DMS53 (cell line): ENCODE measurements at regions not wholly inside any gene's neighbourhood (a gene's known extent, or its start where the extent isn't known, plus 50 kb on each side); places are given as distances from the start of the nearest gene placed in this dataset.
"Not testable (repeated sequence)": the region's sequence is repeated elsewhere in the genome, so short reads cannot be mapped to it uniquely, and the experiment has no call there.

Experiments
- DNase-seq: peaks from one replicate; lab custom pipeline; 2025; lab: John Stamatoyannopoulos, UW

GRCh38 chr17:5869041-5869745, 201.0 kb upstream of the WSCD1 start:
- DNase-seq, result no peak

GRCh38 chr17:5870231-5870953, 199.8 kb upstream of the WSCD1 start:
- no peak for DNase-seq

DNA sequence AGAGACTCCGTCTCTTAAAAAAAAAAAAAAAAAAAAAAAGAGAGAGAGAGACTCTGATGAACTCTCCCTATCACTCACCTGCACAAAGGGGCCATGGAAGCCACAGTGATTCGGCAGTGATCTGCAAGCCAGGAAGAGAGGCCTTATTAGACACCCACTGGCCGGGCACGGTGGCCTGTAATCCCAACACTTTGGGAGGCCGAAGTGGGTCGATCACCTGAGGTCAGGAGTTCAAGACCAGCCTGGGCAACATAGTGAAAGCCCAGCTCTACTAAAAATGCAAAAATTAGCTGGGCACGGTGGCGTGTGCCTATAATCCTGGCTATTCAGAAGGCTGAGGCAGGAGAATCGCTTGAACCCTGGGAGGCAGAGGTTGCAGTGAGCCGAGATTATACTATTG, 198.5 kb upstream of the WSCD1 start:
- DNase-seq, result no peak

- DNase-seq, result no peak
Observed at GRCh38 chr17:5872831-5873230, 197.3 kb upstream of the WSCD1 start.

DNA sequence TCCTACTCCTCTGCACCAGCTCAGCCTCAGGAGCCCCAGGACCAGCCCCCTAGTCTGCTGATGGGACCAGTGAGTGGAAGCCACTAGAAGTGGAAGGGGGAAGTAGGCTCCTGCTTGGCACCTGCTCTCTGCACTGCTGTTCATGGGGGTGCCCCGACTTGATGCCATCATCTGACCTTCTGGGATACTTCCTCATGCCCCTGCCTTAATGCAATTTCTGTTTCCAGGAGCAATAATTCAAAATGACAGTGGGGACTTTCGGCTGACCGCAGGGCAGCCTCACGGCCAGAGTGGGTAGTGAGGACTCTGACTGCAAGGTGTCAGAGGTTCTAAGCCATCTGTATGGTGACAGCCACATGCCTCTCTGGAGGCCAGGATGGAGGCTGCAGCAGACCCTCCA, 196.4 kb upstream of the WSCD1 start:
- DNase-seq, result no peak

DNA sequence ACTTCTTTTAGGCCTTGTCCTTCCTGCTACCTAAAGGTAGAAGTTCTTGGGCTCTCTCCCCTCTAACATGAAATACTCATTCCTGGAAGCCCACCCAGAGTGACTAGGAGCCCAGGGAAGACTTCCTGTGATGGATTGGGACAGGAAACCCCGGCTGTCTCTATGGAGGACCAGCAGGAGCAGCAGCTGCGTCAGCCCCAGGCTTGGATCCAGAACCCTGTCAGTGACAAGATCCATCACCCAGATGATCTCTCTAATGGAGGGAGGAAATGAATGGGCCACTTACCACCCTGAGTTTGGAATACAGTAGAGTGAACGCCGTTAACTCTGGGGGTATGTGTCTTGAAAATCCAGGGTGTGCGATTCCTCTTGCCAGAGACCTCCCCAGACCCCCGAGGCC, 195.7 kb upstream of the WSCD1 start:
- no peak for DNase-seq

DNA sequence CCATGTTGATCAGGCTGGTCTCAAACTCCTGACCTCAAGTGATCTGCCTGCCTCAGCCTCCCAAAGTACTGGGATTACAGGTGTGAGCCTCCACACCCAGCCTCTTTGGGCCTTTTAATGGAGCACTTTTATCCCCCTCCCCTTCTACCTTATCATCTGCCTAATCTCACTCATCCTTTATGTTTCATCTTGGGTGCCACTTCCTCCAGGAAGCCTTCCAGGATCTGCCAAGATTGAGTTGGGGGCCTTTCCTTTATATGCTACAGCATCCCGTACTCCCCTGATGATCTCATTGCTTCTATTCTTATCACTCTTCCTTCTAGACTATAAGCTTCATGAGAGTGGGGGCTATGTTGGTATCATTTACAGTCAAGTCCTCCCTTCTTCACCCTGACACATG, 192.8 kb upstream of the WSCD1 start:
- no peak for DNase-seq

DNA sequence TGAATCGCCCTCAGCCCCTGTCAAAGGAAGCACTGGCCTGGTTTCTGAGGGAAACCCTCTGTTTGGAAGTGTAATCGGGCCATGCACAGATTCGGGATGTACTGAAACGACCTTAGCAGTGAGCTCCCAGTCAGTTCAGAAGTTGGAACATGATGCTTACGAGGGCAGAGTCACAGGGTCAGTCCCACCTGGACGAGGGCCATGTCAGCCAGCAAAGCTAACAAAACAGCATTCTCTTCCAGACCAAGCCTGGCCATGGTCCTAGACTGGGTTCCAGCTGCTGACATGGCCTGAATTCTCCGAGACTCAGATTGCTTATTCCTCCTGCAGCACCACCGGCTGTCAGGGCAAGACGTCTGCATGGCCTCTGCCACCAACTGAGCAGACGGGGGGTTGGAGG, 192.2 kb upstream of the WSCD1 start:
- no peak for DNase-seq

- DNase-seq, result no peak
Observed at GRCh38 chr17:5881849-5882248, 188.3 kb upstream of the WSCD1 start.

DNA sequence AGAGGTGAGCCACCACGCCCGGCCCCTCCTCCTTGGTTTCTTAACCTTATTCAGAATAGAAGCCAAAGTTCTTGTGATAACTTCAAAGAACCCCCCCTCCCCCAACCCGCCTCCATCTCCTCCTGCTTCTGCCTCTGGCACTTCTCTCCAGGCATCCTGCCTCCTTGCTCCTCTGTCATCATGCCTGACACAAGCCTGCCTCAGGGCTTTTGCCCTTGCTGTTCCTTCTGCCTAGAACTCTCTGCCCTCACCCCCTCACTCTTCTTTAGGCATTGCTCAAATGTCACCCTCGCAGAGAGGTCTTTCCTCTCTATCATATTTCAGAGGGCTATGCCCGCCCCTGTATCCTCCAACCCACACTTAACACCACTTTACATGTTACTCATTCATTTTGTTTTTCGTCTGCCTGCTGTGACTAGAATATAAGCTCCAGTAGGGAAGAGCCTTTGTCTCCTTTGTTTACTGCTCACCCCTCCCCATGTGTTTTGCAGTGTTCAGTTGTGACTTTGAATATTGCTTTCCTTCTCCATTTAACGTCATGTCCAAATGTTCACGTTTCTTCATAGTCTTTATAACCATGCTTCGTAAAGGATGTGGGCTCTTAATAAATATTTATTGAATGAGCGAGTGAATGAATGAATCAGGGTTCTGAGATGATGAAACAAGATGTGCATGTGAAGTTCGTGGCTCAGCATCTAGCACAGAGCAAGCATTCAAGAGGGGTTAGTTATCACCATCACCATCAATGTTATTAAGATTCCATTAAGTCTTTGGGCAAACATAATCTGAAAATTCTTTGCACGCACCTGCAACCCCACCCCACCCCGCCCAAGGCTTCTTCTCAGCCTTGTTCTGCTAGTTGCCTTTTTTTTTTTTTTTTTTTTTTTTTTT, 186.2 kb upstream of the WSCD1 start:
- no peak for DNase-seq

DNA sequence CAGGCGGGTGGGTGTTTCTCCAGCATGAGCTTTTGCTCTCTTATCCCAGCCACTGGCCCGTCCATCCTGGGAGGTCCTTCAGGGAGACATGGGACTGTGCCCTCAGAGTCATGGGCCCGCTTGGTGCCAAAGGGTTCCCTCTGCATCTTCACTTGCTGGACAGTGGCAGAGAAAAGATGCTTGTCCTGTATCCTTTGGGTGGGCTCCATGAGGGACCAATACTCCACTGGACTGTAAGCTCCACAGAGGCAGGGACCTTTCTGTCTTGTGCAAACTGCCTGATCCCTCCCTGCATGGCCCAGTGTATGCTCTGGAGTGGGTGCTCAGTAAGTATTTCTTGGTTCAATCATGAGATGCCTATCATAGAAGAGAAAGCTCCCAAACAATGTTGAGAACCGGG, 184.8 kb upstream of the WSCD1 start:
- no peak for DNase-seq

- DNase-seq, result no peak
Observed at GRCh38 chr17:5888811-5889210, 181.4 kb upstream of the WSCD1 start.

DNA sequence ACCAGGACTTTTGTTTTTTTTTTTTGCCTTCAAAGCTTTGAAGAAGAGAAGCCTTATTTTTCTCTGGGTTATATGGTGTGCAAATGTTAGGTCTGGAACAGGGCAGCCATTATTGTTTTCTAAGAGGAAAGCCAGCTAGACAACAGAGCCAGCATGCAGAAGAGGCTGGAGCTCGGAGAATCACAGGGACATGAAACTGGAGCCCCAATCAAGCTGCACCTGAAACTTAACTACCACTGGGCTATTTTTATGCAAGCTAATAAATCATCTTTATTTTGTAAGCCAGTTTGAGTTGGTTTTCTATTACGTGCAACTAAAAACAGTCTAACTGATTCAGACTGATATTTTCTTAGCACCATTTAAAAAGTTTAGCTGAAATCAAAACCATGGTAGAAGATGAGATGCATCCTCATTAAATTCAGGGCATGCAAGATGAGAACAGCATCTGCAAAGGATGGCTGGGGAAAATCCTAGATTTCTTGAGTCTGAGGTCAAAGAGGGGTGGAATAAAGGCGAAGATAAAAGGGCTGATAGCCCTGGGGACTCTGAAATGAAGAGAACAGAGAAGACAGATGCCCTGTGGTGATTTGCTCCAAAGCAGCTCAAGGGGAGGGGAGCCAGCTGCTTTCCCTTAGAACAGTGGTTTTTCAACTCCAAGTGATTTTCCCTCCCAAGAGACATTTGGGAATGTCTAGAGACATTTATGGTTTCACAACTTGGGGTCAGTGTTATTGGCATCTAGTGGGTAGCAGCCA, 177.1 kb upstream of the WSCD1 start:
- no peak for DNase-seq

DNA sequence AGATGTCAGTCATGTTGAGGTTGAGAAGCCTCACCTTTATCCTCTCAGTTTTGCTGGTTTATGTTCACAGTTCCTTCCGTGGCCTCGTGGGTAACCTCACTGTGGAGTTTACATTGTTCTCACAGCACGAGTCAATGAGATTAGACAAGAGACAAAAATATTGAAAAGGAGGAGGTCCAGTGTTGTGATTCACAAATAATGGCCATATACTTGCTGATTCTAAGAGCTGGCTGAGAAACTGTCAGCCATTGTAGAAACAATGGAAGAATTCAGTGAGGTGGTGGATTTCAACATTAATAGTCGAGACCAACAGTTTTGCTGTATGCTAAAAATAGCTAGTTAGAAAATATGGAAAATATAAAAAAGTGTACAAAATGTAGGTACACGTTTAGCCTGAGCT, 176.4 kb upstream of the WSCD1 start:
- no peak for DNase-seq

- DNase-seq, result no peak
Observed at GRCh38 chr17:5895276-5895675, 174.9 kb upstream of the WSCD1 start.

DNA sequence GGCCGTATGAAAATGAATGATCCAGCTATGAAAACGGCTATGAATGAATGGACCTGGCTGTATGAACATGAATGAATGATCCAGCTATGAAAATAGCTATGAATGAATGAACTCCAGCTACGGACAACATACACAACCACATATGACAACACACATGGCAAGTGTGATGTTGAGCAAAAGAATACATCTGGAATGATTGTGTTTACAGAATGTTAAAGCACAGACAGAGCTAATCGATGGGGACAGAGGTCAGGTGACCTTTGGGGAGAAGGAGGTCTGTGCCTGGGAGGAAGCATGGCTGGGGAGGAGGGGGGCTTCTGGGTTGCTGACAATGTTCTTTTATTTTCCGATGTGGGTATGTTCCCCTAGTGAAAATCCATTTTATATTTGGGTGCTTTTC, 174.0 kb upstream of the WSCD1 start:
- DNase-seq, result no peak

DNA sequence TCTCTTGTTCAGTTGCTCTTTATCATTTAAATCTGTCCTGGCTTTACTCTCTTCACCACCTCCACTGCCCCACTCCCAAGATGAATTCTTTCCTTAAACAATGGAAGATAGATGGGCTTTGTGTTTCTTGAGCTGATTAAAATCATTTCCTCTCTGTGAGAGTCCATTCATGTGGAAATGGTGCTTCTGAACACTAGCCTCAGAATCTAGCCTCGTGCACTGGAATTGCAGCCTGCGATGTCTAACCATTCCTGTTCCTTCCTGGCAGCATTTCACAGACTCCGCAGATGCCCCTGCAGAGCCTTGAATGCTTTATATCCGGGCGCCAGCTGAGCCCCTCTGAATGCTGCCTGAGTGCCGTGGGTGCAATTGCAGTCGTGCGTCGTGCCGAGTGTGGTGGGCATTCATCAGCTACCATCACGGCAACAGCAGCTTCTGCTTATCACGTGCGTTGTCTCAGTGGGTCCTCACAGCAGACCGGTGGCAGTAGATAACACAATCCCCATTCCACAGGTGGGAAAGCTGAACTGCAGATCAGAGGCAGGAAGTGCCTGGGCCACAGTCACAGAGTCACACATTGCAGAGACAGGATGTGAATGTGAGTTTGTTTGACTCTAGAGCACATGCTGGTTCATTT, 172.8 kb upstream of the WSCD1 start:
- no peak for DNase-seq

DNA sequence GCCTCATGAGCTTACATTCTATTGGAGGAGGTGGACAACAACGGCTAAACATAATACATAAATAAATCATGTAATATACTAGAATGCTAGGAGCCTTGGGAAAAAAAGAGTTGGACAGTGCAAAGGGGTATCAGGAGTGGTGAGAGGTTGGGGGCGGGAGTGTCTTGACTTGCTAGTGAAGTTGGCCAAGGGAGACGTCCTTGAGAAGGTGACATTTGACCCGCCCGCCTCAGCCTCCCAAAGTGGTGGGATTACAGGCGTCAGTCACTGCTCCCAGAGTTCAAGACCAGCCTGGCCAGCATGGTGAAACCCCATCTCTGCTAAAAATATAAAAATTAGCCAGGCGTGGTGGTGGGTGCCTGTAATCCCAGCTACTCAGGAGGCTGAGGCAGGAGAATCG, 172.2 kb upstream of the WSCD1 start:
- not testable (repeated sequence) for DNase-seq

GRCh38 chr17:5898406-5898805, 171.8 kb upstream of the WSCD1 start:
- no peak for DNase-seq

- DNase-seq, result no peak
Observed at GRCh38 chr17:5899496-5900195, 170.5 kb upstream of the WSCD1 start.

DNA sequence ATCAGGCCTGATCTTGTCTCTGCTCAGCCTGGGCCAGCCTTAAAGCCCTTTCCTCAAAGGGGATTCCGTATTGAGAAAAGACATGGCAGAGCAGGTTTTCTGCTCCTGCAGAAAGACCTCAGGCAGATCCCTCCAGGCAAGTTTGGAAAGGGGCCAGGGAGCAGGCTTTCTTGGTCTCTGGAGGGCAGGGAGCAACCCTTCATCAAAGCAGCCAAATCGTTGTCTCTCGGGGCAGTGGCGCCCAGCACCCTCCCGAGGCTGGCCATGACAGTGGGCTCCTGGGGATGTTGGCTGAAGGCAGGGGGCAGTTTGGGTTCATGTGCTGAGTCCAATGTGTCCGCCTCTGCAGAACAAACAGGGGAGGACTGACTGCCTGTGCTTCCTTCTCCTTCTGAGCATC, 168.4 kb upstream of the WSCD1 start:
- DNase-seq, result no peak
